Breast epithelium (tissue), 3 donors: ENCODE measurements at regions not wholly inside any gene's neighbourhood (a gene's known extent, or its start where the extent isn't known, plus 50 kb on each side); places are given as distances from the start of the nearest gene placed in this dataset.

ENCODE experiments used
- POLR2A ChIP-seq: fragments of 450-650 bp; IDR thresholded peaks from one replicate; pipeline ENCODE4 v1.6.1; 2016; ENCODE audit warnings: antibody characterized with exemption, mild to moderate bottlenecking, moderate library complexity
- TF ChIP-seq, protein P1 (sequence below), 3 donors: fragments of 450-650 bp; IDR thresholded peaks; one replicate each; pipeline ENCODE4 v1.5.1; 2016 to 2017; ENCODE audit warnings: antibody characterized with exemption in 3 of 3, mild to moderate bottlenecking in 3 of 3, moderate library complexity in 3 of 3

DNA sequence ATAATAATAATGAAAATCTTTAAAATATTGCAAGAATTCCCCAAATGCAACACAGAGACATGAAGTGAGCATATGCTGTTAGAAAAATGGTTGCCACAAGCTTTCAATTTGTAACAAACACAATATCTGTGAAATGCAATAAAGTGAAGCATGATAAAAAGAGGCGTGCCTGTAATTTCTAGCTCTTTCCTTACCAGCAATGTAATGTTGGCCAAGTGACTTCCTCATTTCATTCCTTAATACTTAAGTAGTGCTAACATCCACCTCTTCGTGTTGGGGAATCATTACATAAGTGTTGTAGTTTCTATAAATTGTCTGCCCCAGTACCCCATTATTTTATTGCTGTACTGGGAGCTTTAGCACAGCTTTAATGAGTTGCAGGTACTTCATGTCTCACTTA, 1192.0 kb upstream of the CDH8 start:
- TF ChIP-seq, protein P1, sequence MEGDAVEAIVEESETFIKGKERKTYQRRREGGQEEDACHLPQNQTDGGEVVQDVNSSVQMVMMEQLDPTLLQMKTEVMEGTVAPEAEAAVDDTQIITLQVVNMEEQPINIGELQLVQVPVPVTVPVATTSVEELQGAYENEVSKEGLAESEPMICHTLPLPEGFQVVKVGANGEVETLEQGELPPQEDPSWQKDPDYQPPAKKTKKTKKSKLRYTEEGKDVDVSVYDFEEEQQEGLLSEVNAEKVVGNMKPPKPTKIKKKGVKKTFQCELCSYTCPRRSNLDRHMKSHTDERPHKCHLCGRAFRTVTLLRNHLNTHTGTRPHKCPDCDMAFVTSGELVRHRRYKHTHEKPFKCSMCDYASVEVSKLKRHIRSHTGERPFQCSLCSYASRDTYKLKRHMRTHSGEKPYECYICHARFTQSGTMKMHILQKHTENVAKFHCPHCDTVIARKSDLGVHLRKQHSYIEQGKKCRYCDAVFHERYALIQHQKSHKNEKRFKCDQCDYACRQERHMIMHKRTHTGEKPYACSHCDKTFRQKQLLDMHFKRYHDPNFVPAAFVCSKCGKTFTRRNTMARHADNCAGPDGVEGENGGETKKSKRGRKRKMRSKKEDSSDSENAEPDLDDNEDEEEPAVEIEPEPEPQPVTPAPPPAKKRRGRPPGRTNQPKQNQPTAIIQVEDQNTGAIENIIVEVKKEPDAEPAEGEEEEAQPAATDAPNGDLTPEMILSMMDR (IDR thresholded peaks at IDR 0.05) = no peak
- no peak for TF ChIP-seq POLR2A
